AG09309 (cell line): ENCODE measurements at regions not wholly inside any gene's neighbourhood (a gene's known extent, or its start where the extent isn't known, plus 50 kb on each side); places are given as distances from the start of the nearest gene placed in this dataset.

ENCODE experiments used
- DNase-seq: peaks from one replicate; pipeline ENCODE4 v3.0.0-alpha.2; 2010; ENCODE audit warnings: low read depth
- H3K4me3 ChIP-seq: 2 replicates; pipeline ENCODE4 v1.5.1; 2011; ENCODE audit warnings: mild to moderate bottlenecking, low read depth, low read length, moderate library complexity; ENCODE audit not compliant: control insufficient read depth
- TF ChIP-seq, protein P1 (sequence below): IDR thresholded peaks from 2 replicates; pipeline ENCODE4 v1.5.1; 2011; ENCODE audit warnings: mild to moderate bottlenecking, low read depth, low read length, inconsistent platforms; ENCODE audit not compliant: insufficient read depth, control insufficient read depth; ENCODE audit errors: missing control alignments

DNA sequence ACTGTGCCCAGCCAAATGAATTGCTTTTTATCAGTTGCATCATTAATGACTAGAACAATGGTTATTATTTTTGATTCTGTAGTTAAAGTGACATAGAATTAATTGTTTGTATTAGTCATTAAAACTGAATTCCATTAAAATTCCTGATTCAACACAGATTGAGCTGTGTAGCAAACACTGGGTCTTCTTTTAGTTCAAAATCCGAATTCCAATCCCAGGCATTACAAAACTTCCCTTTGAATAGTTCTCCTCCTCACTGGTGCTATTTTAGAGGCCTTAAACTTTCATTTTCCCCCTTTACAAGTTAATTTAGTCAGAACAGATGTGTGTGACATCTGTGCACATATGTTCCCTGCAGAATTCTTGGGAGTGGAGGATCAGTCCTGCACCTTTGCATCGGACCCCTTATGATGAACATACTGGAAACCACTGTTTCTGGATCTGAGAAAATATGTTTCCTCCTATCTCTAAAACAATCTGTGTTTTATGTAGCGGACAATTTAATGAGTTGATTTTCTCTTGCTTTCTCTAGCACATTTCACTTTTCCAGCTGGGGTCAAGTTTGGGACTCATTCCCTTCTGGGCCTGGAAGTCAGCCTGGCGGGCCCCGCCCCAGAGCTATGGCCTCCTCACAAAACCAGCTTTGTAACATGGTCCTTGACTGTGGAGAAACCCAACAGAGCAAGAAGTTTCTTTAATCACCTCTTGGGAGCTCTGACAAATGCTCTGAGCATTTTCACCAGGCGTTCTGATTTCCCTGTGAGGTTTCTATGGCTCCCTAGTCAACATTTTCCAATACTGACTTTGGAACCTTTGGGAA is 87.9 kb upstream of the MAMDC2 start:
- no peak for DNase-seq
- TF ChIP-seq, protein P1, sequence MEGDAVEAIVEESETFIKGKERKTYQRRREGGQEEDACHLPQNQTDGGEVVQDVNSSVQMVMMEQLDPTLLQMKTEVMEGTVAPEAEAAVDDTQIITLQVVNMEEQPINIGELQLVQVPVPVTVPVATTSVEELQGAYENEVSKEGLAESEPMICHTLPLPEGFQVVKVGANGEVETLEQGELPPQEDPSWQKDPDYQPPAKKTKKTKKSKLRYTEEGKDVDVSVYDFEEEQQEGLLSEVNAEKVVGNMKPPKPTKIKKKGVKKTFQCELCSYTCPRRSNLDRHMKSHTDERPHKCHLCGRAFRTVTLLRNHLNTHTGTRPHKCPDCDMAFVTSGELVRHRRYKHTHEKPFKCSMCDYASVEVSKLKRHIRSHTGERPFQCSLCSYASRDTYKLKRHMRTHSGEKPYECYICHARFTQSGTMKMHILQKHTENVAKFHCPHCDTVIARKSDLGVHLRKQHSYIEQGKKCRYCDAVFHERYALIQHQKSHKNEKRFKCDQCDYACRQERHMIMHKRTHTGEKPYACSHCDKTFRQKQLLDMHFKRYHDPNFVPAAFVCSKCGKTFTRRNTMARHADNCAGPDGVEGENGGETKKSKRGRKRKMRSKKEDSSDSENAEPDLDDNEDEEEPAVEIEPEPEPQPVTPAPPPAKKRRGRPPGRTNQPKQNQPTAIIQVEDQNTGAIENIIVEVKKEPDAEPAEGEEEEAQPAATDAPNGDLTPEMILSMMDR, result no peak
- H3K4me3 ChIP-seq, result no peak overlapping the region

DNA sequence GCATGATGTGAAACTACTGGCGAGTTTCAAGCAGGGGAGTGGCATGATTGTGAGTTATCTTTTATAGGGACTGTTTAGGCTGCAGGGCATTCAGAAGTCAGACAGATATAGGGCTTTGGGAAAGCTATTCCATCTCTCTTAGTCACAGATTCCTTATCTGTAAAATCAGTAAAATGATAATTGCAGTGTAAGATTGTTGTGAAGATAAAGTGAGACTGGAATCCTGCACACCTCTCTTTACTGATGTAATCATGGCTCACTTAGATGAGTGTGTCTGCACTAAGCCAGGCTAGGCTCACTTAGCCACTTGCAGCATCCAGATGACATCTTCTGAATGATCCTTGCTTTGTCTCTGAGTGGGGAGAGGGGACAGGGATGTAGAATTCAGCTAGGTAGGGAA is 81.8 kb upstream of the MAMDC2 start:
- TF ChIP-seq, protein P1, result no peak
- DNase-seq, result no peak
- no peak overlapping the region for H3K4me3 ChIP-seq

DNA sequence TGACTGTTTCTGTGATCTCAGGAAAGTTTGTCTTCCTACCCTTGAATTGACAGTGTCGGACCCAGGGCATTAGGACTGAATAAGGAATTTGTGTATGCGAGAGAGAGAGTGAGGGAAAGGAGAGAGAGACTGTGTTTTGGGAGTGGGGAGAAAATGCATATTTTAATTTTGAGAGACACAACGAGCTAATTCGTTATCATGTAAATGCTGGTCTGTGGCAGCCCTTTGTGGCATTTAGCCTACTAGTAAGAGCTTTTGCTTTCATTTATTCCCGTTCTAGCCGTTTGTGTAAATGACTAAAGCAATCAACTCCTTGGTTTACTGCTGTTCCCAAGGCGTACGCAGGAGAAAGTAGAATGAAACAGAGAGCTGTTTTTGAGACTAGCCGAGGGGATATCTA is 79.8 kb upstream of the MAMDC2 start:
- DNase-seq, result no peak
- no peak overlapping the region for H3K4me3 ChIP-seq

DNA sequence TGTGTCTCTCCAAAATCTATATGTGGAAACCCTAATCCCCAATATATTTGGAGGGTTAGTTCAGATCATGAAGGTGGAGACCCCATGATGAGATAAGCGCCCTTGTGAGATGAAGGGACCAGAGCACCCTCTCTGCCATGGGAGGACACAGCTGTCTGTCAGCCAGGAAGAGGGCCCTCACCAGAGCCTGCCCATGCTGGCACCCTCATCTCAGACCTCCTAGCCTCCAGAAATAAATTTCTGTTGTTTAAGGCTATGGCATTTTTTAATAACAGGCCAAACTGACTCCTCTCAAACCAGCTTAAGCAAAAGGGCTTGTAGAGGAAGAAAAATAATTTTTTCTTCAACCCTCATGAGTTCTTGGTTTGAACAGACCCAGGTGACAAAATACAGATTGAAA is 79.2 kb upstream of the MAMDC2 start:
- DNase-seq, result no peak
- TF ChIP-seq, protein P1, result no peak
- H3K4me3 ChIP-seq, result no peak overlapping the region

More for the DNA sequence above, 79.8 kb upstream of the MAMDC2 start:
- TF ChIP-seq, protein P1, result no peak

DNA sequence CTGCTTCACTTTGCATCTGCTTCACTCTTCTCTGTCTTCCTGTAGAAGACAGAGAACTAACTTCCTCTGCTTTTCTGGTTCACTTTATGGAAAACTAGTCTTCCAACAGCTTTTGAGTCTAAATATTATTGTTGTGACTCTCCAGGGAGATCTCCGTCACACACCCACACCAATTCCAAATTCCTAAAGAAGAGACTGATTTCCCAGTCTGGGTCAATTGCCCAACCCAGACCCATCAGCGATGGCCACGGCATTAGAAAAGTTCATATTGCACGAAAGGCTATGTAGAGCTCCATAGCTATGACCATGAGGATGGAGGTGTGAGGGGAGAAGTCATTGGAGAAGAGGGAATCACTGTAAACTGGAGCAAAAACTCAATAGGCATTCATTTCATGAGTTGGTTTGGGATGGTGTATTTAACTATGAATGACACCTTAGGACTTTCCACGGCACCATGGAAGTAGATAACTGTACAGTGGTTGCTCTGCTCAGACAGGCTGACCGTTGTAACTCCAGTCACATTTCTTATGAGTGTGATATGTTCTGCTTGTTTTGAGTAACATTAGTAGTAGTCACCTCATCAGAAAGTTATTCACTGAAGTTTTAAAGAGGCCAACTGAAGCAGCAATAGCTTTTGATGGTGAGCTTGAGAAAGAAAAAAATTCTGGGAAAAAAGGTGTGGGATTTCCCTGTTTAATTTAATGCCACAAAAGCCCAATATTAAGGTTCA is 78.1 kb upstream of the MAMDC2 start:
- DNase-seq, result no peak
- no peak overlapping the region for H3K4me3 ChIP-seq
- TF ChIP-seq, protein P1, result no peak

DNA sequence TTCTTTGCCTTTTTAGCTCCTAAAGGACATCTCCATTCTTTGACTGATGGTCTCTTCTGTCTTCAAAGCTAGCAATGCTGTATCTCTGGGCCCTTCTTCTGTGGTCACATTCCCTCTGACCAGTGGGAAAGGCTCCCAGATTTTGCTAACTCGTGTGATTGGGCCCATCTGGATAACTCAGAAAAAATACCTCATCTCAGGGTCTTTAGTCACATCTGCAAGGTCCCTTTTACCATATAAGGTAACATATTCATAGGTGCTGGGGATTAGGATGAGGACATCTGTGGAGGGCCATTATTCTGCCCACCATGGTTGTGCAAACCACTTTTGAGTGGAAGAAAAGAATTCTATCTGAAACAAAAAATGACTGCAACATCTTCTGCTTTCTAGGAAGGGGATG is 76.3 kb upstream of the MAMDC2 start:
- DNase-seq, result no peak
- TF ChIP-seq, protein P1, result no peak
- H3K4me3 ChIP-seq, result no peak overlapping the region
